IMR-90 (cell line): ENCODE measurements at regions not wholly inside any gene's neighbourhood (a gene's known extent, or its start where the extent isn't known, plus 50 kb on each side); places are given as distances from the start of the nearest gene placed in this dataset.

Experiments used
- ATAC-seq: fragments of 200-7000 bp; cut with Tn5 transposase; 2 replicates; pipeline ENCODE4 v1.9.1; 2020; ENCODE audit warnings: low read depth, mild to moderate bottlenecking, moderate library complexity
- BruUV-seq: library from RNA; stranded (reverse); fragments of 400-500 nt; replicated peaks from 2 replicates; lab custom pipeline; 2021; lab: Mats Ljungman, UMichigan
- CTCF ChIA-PET: fragments of 300-600 bp; formaldehyde crosslinking; extraction: SDS; loops from one replicate; lab custom pipeline; 2021; ENCODE audit warnings: antibody characterized with exemption; lab: Yijun Ruan, JAX
- POLR2A ChIA-PET: fragments of 300-600 bp; sonication (Branson Sonifier 250); formaldehyde crosslinking; loops from one replicate; lab custom pipeline; 2022; ENCODE audit warnings: antibody characterized with exemption; ENCODE audit not compliant: unreplicated experiment; lab: Charles Lee
- DNase-seq: peaks from one replicate; pipeline ENCODE4 v3.0.0; 2013
- H2AFZ ChIP-seq: replicated peaks from 2 replicates; pipeline ENCODE3; 2013; ENCODE audit warnings: low read length, mild to moderate bottlenecking; ENCODE audit not compliant: poor library complexity
- H2AK5ac ChIP-seq: 2 replicates; pipeline ENCODE4 v1.6.1; 2013; ENCODE audit warnings: low read depth, low read length, inconsistent platforms
- H2AK9ac ChIP-seq: replicated peaks from 2 replicates; pipeline ENCODE3; 2013; ENCODE audit warnings: mild to moderate bottlenecking, low read depth, low read length, moderate library complexity; ENCODE audit not compliant: poor library complexity
- H2BK120ac ChIP-seq: 2 replicates; pipeline ENCODE4 v1.6.1; 2013; ENCODE audit warnings: low read depth, low read length, inconsistent platforms
- H2BK15ac ChIP-seq: 3 replicates; pipeline ENCODE4 v1.6.1; 2013; ENCODE audit warnings: low read depth, low read length, inconsistent platforms
- H2BK20ac ChIP-seq: 2 replicates; pipeline ENCODE4 v1.6.1; 2013; ENCODE audit warnings: low read depth, mild to moderate bottlenecking, inconsistent platforms, low read length, moderate library complexity
- H2BK5ac ChIP-seq: 2 replicates; pipeline ENCODE4 v1.6.1; 2013; ENCODE audit warnings: mild to moderate bottlenecking, low read depth, low read length, inconsistent platforms; ENCODE audit not compliant: poor library complexity, severe bottlenecking
- H3K14ac ChIP-seq: replicated peaks from 2 replicates; pipeline ENCODE4 v1.6.1; 2013; ENCODE audit warnings: low read depth, low read length, inconsistent platforms
- H3K18ac ChIP-seq: 2 replicates; pipeline ENCODE4 v1.6.1; 2013; ENCODE audit warnings: low read depth, low read length, control low read depth
- H3K23ac ChIP-seq: 2 replicates; pipeline ENCODE4 v1.6.1; 2013; ENCODE audit warnings: low read depth, low read length, inconsistent platforms
- H3K27ac ChIP-seq: 2 replicates; pipeline ENCODE4 v1.5.1; 2013; ENCODE audit warnings: mild to moderate bottlenecking, control low read depth, low read length; ENCODE audit not compliant: insufficient read depth
- H3K27me3 ChIP-seq: 2 replicates; pipeline ENCODE4 v1.6.1; 2013; ENCODE audit warnings: low read length; ENCODE audit not compliant: control insufficient read depth, insufficient read depth
- H3K36me3 ChIP-seq: 2 replicates; pipeline ENCODE4 v1.6.1; 2013; ENCODE audit warnings: low read length, mixed read lengths; ENCODE audit not compliant: control insufficient read depth, insufficient read depth
- H3K4ac ChIP-seq: 2 replicates; pipeline ENCODE4 v1.6.1; 2013; ENCODE audit warnings: low read depth, low read length, inconsistent platforms
- H3K4me1 ChIP-seq: 2 replicates; pipeline ENCODE4 v1.6.1; 2013; ENCODE audit warnings: low read length, mixed read lengths; ENCODE audit not compliant: control insufficient read depth, insufficient read depth
- H3K4me2 ChIP-seq: 2 replicates; pipeline ENCODE4 v1.6.1; 2013; ENCODE audit warnings: low read depth, mild to moderate bottlenecking, control low read depth, low read length, moderate library complexity
- H3K4me3 ChIP-seq: 2 replicates; pipeline ENCODE4 v1.5.1; 2013; ENCODE audit warnings: low read depth, mild to moderate bottlenecking, control low read depth, low read length, moderate library complexity; ENCODE audit not compliant: insufficient read depth
- H3K56ac ChIP-seq: 2 replicates; pipeline ENCODE4 v1.6.1; 2013; ENCODE audit warnings: low read length, inconsistent platforms; ENCODE audit not compliant: insufficient read depth; ENCODE audit errors: extremely low read depth
- H3K79me1 ChIP-seq, 2 experiments: 2 replicates each; pipeline ENCODE4 v1.6.1; 2013; ENCODE audit warnings: low read length in 2 of 2, inconsistent platforms in 1 of 2, low read depth in 1 of 2
- H3K9ac ChIP-seq: 2 replicates; pipeline ENCODE4 v1.6.1; 2013; ENCODE audit warnings: low read depth, low read length, control low read depth
- H3K9me1 ChIP-seq: 2 replicates; pipeline ENCODE4 v1.6.1; 2013; ENCODE audit warnings: low read length, inconsistent platforms; ENCODE audit not compliant: insufficient read depth
- H3K9me3 ChIP-seq: 2 replicates; pipeline ENCODE4 v1.6.1; 2013; ENCODE audit warnings: low read length; ENCODE audit not compliant: control insufficient read depth, insufficient read depth
- H4K20me1 ChIP-seq: 2 replicates; pipeline ENCODE4 v1.6.1; 2013; ENCODE audit warnings: low read length, inconsistent platforms; ENCODE audit not compliant: insufficient read depth
- H4K5ac ChIP-seq: 2 replicates; pipeline ENCODE4 v1.6.1; 2013; ENCODE audit warnings: mild to moderate bottlenecking, low read depth, low read length, control low read depth
- H4K8ac ChIP-seq, 2 experiments: 2 replicates each; pipeline ENCODE4 v1.6.1; 2013; ENCODE audit warnings: low read depth in 2 of 2, low read length in 2 of 2, control low read depth in 1 of 2, inconsistent platforms in 1 of 2
- H4K91ac ChIP-seq: 2 replicates; pipeline ENCODE4 v1.6.1; 2013; ENCODE audit warnings: low read depth, low read length, inconsistent platforms; ENCODE audit not compliant: insufficient read depth
- BHLHE40 ChIP-seq: fragments of 150-350 bp; IDR thresholded peaks from 2 replicates; pipeline ENCODE4 v1.6.1; 2016; ENCODE audit warnings: mild to moderate bottlenecking, low read depth, low read length
- CEBPB ChIP-seq: IDR thresholded peaks from 2 replicates; pipeline ENCODE4 v1.6.1; 2012; ENCODE audit warnings: low read depth, low read length, improper control_type of control experiment
- CHD1 ChIP-seq: IDR thresholded peaks from 2 replicates; pipeline ENCODE4 v1.6.1; 2012; ENCODE audit warnings: low read depth, low read length, improper control_type of control experiment
- FOS ChIP-seq: fragments of 150-350 bp; IDR thresholded peaks from 2 replicates; pipeline ENCODE4 v1.6.1; 2016; ENCODE audit warnings: low read depth, low read length
- MAFK ChIP-seq: IDR thresholded peaks from 2 replicates; pipeline ENCODE4 v1.6.1; 2012; ENCODE audit warnings: low read depth, low read length, improper control_type of control experiment
- MAZ ChIP-seq: IDR thresholded peaks from 2 replicates; pipeline ENCODE4 v1.6.1; 2012; ENCODE audit warnings: low read depth, mild to moderate bottlenecking, low read length, improper control_type of control experiment, moderate library complexity, borderline replicate concordance
- MXI1 ChIP-seq: IDR thresholded peaks from 2 replicates; pipeline ENCODE4 v1.6.1; 2012; ENCODE audit warnings: low read depth, mild to moderate bottlenecking, low read length, moderate library complexity, borderline replicate concordance
- NFE2L2 ChIP-seq: fragments of 150-350 bp; IDR thresholded peaks from 2 replicates; pipeline ENCODE4 v1.6.1; 2016; ENCODE audit warnings: low read depth, mild to moderate bottlenecking, low read length
- RAD21 ChIP-seq: IDR thresholded peaks from 2 replicates; pipeline ENCODE4 v1.6.1; 2012; ENCODE audit warnings: low read length, improper control_type of control experiment
- RCOR1 ChIP-seq: IDR thresholded peaks from 2 replicates; pipeline ENCODE4 v1.6.1; 2012; ENCODE audit warnings: mild to moderate bottlenecking, low read length, improper control_type of control experiment; ENCODE audit not compliant: insufficient replicate concordance
- RFX5 ChIP-seq: IDR thresholded peaks from 2 replicates; pipeline ENCODE4 v1.8.0; 2012; ENCODE audit warnings: low read depth, mild to moderate bottlenecking, low read length, moderate library complexity
- SMC3 ChIP-seq: fragments of 150-350 bp; IDR thresholded peaks from 2 replicates; pipeline ENCODE4 v1.6.1; 2016; ENCODE audit warnings: low read depth, mild to moderate bottlenecking, antibody characterized with exemption, low read length, moderate library complexity
- WGBS, 2 experiments: methylation state at CpG; one replicate each; pipeline versions ENCODE4 v1.1.5 to v1.1.7; 2013; ENCODE audit warnings: missing lambda C conversion rate in 2 of 2; ENCODE audit not compliant: insufficient read length in 1 of 2; ENCODE audit errors: extremely low coverage in 2 of 2; 5-methylcytosine and 5-hydroxymethylcytosine counted together
- dilution Hi-C: fragments of 300-500 bp; cut with HindIII; formaldehyde crosslinking; loops from one replicate; pipeline ENCODE4 v1.14.3; 2018; ENCODE audit warnings: low sequenced_read_pairs; ENCODE audit not compliant: unreplicated experiment
- in situ Hi-C: fragments of 300-500 bp; cut with MboI; formaldehyde crosslinking; loops from 3 replicates; pipeline ENCODE4 v1.14.3; 2019; ENCODE audit warnings: low sequenced_read_pairs, inconsistent platforms, mixed read lengths
- intact Hi-C: fragments of 100-400 bp; cut with micrococcal nuclease; formaldehyde crosslinking; loops from 2 replicates; pipeline ENCODE4 v1.10.0; 2022
- TF ChIP-seq, protein P1 (sequence below): fragments of 150-350 bp; IDR thresholded peaks from 2 replicates; pipeline ENCODE4 v1.6.1; 2016; ENCODE audit warnings: low read depth, mild to moderate bottlenecking, low read length, moderate library complexity, borderline replicate concordance
- TF ChIP-seq, protein P2 (sequence below): fragments of 150-350 bp; IDR thresholded peaks from 2 replicates; pipeline ENCODE4 v1.6.1; 2017; ENCODE audit warnings: mild to moderate bottlenecking, antibody characterized with exemption, low read length, low read depth
- TF ChIP-seq, protein P3 (sequence below): conservative IDR thresholded peaks from 2 replicates; pipeline ENCODE4 v1.5.1; 2012; ENCODE audit warnings: mild to moderate bottlenecking, low read depth, low read length, improper control_type of control experiment

DNA sequence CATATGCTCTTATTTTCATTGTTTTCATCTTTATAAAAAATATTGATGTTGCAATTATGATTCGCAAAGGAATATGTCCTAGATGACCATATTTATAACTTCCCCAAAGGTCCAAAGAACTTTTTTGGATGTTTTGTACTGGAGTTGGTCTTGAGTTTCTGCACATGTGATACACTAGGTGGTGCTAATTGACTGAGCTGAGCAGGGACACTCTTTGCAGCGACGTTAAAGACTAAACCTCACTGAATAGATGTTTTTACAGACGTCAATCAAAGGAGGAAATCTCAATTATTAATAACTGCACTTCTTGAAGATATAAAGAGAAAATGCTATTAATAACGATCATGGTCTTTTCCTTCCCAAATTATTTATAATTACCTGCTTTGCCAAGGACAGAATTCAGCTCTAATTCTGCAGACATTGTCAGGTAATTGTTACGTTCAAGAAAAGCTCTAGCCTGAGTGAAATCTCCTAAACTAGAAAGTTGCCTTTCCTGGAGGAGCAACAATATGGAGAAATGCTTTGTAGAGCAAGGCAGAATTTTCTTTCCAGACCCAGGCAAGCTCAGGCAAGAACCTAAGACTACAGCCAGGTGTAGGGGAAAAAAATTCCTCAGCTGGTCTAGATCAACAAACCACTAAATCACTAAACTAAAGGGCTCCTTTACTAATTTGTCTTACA, 119.3 kb upstream of the RBBP8 start:
- no CpG with 5 or more reads among the region's 6 CpGs for WGBS, 2 experiments
- peak; percentile 86 for ATAC-seq
- dilution Hi-C loops: no loop called here
- TF ChIP-seq, protein P1, sequence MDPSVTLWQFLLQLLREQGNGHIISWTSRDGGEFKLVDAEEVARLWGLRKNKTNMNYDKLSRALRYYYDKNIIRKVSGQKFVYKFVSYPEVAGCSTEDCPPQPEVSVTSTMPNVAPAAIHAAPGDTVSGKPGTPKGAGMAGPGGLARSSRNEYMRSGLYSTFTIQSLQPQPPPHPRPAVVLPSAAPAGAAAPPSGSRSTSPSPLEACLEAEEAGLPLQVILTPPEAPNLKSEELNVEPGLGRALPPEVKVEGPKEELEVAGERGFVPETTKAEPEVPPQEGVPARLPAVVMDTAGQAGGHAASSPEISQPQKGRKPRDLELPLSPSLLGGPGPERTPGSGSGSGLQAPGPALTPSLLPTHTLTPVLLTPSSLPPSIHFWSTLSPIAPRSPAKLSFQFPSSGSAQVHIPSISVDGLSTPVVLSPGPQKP: no peak
- TF ChIP-seq CEBPB (no peak), CHD1 (no peak), FOS (no peak), NFE2L2 (no peak), SMC3 (peak; percentile 85), RFX5 (no peak), BHLHE40 (no peak; the same call in 1 of the 2 replicates), MAFK (no peak), RCOR1 (no peak), MAZ (no peak), MXI1 (no peak), RAD21 (peak; percentile 96)
- TF ChIP-seq, protein P2, sequence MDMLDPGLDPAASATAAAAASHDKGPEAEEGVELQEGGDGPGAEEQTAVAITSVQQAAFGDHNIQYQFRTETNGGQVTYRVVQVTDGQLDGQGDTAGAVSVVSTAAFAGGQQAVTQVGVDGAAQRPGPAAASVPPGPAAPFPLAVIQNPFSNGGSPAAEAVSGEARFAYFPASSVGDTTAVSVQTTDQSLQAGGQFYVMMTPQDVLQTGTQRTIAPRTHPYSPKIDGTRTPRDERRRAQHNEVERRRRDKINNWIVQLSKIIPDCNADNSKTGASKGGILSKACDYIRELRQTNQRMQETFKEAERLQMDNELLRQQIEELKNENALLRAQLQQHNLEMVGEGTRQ: no peak
- TF ChIP-seq, protein P3, sequence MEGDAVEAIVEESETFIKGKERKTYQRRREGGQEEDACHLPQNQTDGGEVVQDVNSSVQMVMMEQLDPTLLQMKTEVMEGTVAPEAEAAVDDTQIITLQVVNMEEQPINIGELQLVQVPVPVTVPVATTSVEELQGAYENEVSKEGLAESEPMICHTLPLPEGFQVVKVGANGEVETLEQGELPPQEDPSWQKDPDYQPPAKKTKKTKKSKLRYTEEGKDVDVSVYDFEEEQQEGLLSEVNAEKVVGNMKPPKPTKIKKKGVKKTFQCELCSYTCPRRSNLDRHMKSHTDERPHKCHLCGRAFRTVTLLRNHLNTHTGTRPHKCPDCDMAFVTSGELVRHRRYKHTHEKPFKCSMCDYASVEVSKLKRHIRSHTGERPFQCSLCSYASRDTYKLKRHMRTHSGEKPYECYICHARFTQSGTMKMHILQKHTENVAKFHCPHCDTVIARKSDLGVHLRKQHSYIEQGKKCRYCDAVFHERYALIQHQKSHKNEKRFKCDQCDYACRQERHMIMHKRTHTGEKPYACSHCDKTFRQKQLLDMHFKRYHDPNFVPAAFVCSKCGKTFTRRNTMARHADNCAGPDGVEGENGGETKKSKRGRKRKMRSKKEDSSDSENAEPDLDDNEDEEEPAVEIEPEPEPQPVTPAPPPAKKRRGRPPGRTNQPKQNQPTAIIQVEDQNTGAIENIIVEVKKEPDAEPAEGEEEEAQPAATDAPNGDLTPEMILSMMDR: peak; percentile 85

More for the DNA sequence above, 119.3 kb upstream of the RBBP8 start:
- Histone ChIP-seq H2AFZ (no peak overlapping the region), H3K18ac (no peak overlapping the region), H4K91ac (no peak overlapping the region), H3K9ac (no peak overlapping the region), H2BK20ac (no peak overlapping the region), H3K9me1 (no peaks in the 10 kb centered on the region), H4K5ac (no peak overlapping the region), H3K4me3 (no peak overlapping the region), H3K36me3 (no peaks in the 10 kb centered on the region), H3K9me3 (no peaks in the 10 kb centered on the region), H2BK5ac (no peak overlapping the region), H2BK120ac (no peak overlapping the region), H3K79me1 (no peaks in the 10 kb centered on the region), H2BK15ac (no peak overlapping the region), H2AK5ac (no peak overlapping the region), H3K27ac (no peak overlapping the region), H4K8ac (no peak overlapping the region), H2AK9ac (no peak overlapping the region), H3K4me2 (no peak overlapping the region), H3K56ac (no peak overlapping the region), H4K20me1 (no peaks in the 10 kb centered on the region), H3K23ac (no peak overlapping the region), H3K4ac (no peak overlapping the region), H3K14ac (no peak overlapping the region), H3K27me3 (no peaks in the 10 kb centered on the region), H3K4me1 (no peaks in the 10 kb centered on the region)
- intact Hi-C loops: loop anchor here (1.0 to 10.0 kb wide), 3 partner anchors 170 to 601 kb away; no protein-coding TSS in a partner anchor
- CTCF ChIA-PET: interaction anchor here (0.6 to 1.7 kb wide), 7 partner anchors 13 to 566 kb away, joined by 3 to 13 read pairs (median 3); no protein-coding TSS in a partner anchor
- in situ Hi-C loops: loop anchor here (10.0 kb wide), 1 partner anchor 601 kb away; no protein-coding TSS in a partner anchor
- POLR2A ChIA-PET: no interaction called here
- no TSS peak for BruUV-seq
- DNase-seq: peak; percentile 65
